ENCODE measurements at regions not wholly inside any gene's neighbourhood (a gene's known extent, or its start where the extent isn't known, plus 50 kb on each side); places are given as distances from the start of the nearest gene placed in this dataset.

DNA sequence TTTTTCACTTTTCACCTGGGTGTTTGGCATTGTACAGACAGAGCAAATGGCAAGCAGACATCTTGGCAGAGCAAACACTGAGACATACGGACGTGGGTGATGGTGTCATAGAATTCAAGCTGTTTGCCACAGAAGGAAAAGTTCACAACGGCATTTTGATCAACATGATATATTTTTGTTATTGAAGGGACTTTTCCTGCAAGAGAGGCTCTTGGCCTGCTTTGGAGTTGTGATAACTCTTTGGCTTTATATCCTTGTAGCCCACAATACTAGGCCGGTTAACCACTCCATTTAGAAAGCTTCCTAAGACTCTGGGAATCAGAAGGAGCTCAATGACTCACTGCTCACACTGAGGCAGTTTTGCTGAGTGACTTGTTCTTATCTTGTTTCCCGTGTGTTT, 1038.3 kb downstream of the TLE1 start:
- H3K4me2 ChIP-seq (ENCODE audit: low read depth, low read length) = no peak overlapping the region
- H2AFZ ChIP-seq (ENCODE audit: low read length) = no peak overlapping the region
- no peak for DNase-seq

DNA sequence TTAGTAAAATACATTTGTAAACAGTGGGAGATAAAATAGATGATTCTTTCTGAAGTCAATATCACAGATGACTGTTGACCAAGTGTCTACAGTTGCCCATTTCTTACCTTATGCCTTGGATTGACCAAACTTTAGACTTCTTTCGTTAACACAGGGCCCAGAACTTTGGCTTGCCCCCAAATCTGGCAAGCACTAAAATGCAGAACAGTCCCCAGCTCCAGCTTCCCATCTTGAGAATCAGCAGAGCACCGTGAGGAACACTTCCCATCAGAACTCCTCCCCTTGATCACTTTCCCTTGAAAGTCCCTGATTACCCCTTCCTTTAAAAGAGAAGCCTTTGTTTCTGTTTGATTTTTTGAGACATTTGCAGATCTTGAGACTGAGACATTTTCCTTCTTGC, 1039.9 kb downstream of the TLE1 start:
- Histone ChIP-seq H3K9me2 (replicated peaks; ENCODE audit: insufficient read depth, low read length) (no peaks in the 10 kb centered on the region), H2AFZ (ENCODE audit: low read length) (no peak overlapping the region), H3F3A (ENCODE audit: insufficient read depth, low read length) (no peaks in the 10 kb centered on the region), H3K4me3 (ENCODE audit: low read length) (no peak overlapping the region), H3K27ac (ENCODE audit: low read length) (no peak overlapping the region), H3K4me2 (ENCODE audit: low read depth, low read length) (no peak overlapping the region), H3K9me3 (replicated peaks; ENCODE audit: insufficient read depth, low read length) (no peaks in the 10 kb centered on the region), H3K36me3 (replicated peaks; ENCODE audit: insufficient read depth, low read length) (no peaks in the 10 kb centered on the region), H3K9ac (ENCODE audit: low read length) (no peak overlapping the region), H4K20me1 (ENCODE audit: insufficient read depth, low read length) (no peaks in the 10 kb centered on the region), H3K27me3 (replicated peaks; ENCODE audit: insufficient read depth, low read length) (no peaks in the 10 kb centered on the region), H3K79me2 (ENCODE audit: low read length) (no peaks in the 10 kb centered on the region), H3K4me1 (ENCODE audit: low read length) (no peaks in the 10 kb centered on the region)
- DNase-seq = no peak
- TF ChIP-seq, protein P1, sequence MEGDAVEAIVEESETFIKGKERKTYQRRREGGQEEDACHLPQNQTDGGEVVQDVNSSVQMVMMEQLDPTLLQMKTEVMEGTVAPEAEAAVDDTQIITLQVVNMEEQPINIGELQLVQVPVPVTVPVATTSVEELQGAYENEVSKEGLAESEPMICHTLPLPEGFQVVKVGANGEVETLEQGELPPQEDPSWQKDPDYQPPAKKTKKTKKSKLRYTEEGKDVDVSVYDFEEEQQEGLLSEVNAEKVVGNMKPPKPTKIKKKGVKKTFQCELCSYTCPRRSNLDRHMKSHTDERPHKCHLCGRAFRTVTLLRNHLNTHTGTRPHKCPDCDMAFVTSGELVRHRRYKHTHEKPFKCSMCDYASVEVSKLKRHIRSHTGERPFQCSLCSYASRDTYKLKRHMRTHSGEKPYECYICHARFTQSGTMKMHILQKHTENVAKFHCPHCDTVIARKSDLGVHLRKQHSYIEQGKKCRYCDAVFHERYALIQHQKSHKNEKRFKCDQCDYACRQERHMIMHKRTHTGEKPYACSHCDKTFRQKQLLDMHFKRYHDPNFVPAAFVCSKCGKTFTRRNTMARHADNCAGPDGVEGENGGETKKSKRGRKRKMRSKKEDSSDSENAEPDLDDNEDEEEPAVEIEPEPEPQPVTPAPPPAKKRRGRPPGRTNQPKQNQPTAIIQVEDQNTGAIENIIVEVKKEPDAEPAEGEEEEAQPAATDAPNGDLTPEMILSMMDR (IDR thresholded peaks at IDR 0.05; ENCODE audit: low read length) = no peak
- no peak for TF ChIP-seq EZH2phosphoT487 (IDR thresholded peaks at IDR 0.05; ENCODE audit: low read length)
- TF ChIP-seq EZH2 (optimal IDR thresholded peaks at IDR 0.05; ENCODE audit: low read depth, low read length) = no peak

More for the DNA sequence above, 1038.3 kb downstream of the TLE1 start:
- Histone ChIP-seq H3K27me3 (replicated peaks; ENCODE audit: insufficient read depth, low read length) (no peaks in the 10 kb centered on the region), H3K27ac (ENCODE audit: low read length) (no peak overlapping the region), H3K4me1 (ENCODE audit: low read length) (no peaks in the 10 kb centered on the region), H3K9ac (ENCODE audit: low read length) (no peak overlapping the region), H3K36me3 (replicated peaks; ENCODE audit: insufficient read depth, low read length) (no peaks in the 10 kb centered on the region), H3F3A (ENCODE audit: insufficient read depth, low read length) (no peaks in the 10 kb centered on the region), H3K79me2 (ENCODE audit: low read length) (no peaks in the 10 kb centered on the region), H3K9me3 (replicated peaks; ENCODE audit: insufficient read depth, low read length) (no peaks in the 10 kb centered on the region), H4K20me1 (ENCODE audit: insufficient read depth, low read length) (no peaks in the 10 kb centered on the region), H3K4me3 (ENCODE audit: low read length) (no peak overlapping the region), H3K9me2 (replicated peaks; ENCODE audit: insufficient read depth, low read length) (no peaks in the 10 kb centered on the region)
- TF ChIP-seq, protein P1 (IDR thresholded peaks at IDR 0.05; ENCODE audit: low read length) = no peak
- TF ChIP-seq EZH2 (optimal IDR thresholded peaks at IDR 0.05; ENCODE audit: low read depth, low read length) = no peak
- no peak for TF ChIP-seq EZH2phosphoT487 (IDR thresholded peaks at IDR 0.05; ENCODE audit: low read length)

DNA sequence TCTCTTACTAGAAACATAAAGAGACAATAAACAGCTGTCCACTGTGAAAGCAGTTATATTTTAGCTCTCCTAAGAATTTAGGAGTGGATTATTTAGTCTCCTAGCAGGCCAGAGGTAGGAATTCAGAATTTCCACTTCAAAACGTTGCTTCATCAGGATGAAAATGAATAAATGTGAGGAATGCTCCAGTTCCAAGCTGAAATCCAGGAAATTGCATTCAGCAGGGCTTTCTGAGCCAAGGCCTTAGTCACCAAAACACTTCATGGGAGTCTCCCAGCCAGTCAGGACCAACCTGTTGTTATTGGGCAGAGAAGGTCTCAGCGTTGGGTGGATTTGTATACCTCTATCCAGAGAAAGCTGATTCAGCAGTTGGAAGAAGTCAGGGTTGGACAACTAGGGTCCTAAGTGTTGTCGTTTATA, 1040.3 kb downstream of the TLE1 start:
- Histone ChIP-seq H3K27me3 (replicated peaks; ENCODE audit: insufficient read depth, low read length) (no peaks in the 10 kb centered on the region), H3K27ac (ENCODE audit: low read length) (no peak overlapping the region), H4K20me1 (ENCODE audit: insufficient read depth, low read length) (no peaks in the 10 kb centered on the region), H3K9me3 (replicated peaks; ENCODE audit: insufficient read depth, low read length) (no peaks in the 10 kb centered on the region), H3F3A (ENCODE audit: insufficient read depth, low read length) (no peaks in the 10 kb centered on the region), H3K4me1 (ENCODE audit: low read length) (no peaks in the 10 kb centered on the region), H3K79me2 (ENCODE audit: low read length) (no peaks in the 10 kb centered on the region), H3K4me2 (ENCODE audit: low read depth, low read length) (no peak overlapping the region), H3K36me3 (replicated peaks; ENCODE audit: insufficient read depth, low read length) (no peaks in the 10 kb centered on the region), H3K9me2 (replicated peaks; ENCODE audit: insufficient read depth, low read length) (no peaks in the 10 kb centered on the region), H2AFZ (ENCODE audit: low read length) (no peak overlapping the region), H3K4me3 (ENCODE audit: low read length) (no peak overlapping the region), H3K9ac (ENCODE audit: low read length) (no peak overlapping the region)
- TF ChIP-seq, protein P1 (IDR thresholded peaks at IDR 0.05; ENCODE audit: low read length) = no peak
- TF ChIP-seq EZH2phosphoT487 (IDR thresholded peaks at IDR 0.05; ENCODE audit: low read length) (no peak), EZH2 (optimal IDR thresholded peaks at IDR 0.05; ENCODE audit: low read depth, low read length) (no peak)
- DNase-seq = no peak
